ENCODE measurements at regions not wholly inside any gene's neighbourhood (a gene's known extent, or its start where the extent isn't known, plus 50 kb on each side); places are given as distances from the start of the nearest gene placed in this dataset.

- H3K36me3 ChIP-seq (ENCODE audit: control insufficient read depth in 2 of 2, insufficient read depth in 2 of 2, low read length in 1 of 2), result no peaks in the 10 kb centered on the region
- no peaks in the 10 kb centered on the region for H3K27me3 ChIP-seq (replicated peaks in 1 of 2; ENCODE audit: control insufficient read depth in 2 of 2, insufficient read depth in 2 of 2, low read length in 1 of 2)
- ATAC-seq (no peak), FAIRE-seq (no peak), DNase-seq (ENCODE audit: low read depth, low spot score) (no peak)
- H3K27ac ChIP-seq (ENCODE audit: control insufficient read depth, insufficient read depth), result no peak overlapping the region
- RAD21 ChIA-PET (ENCODE audit: unreplicated experiment), result no interaction called here
- H3K4me3 ChIP-seq, result no peak overlapping the region
- in situ Hi-C loops (cut with MboI) (no loop called here), intact Hi-C loops (cut with micrococcal nuclease; ENCODE audit: unreplicated experiment) (no loop called here)
- BruUV-seq (replicated peaks), result no TSS peak
- H3K9me3 ChIP-seq (replicated peaks; ENCODE audit: control insufficient read depth, insufficient read depth, low read length), result no peaks in the 10 kb centered on the region
- no peaks in the 10 kb centered on the region for H4K20me1 ChIP-seq (ENCODE audit: control insufficient read depth, insufficient read depth)
- SMC1A ChIA-PET (ENCODE audit: uncharacterized antibody, unreplicated experiment), result interaction anchor here (0.7 to 1.3 kb wide), 3 partner anchors 10 to 709 kb away, joined by 3 to 4 read pairs (median 3); no protein-coding TSS in a partner anchor
- TF ChIP-seq ZNF217 (IDR thresholded peaks at IDR 0.05), result no peak
- TF ChIP-seq, protein P1, sequence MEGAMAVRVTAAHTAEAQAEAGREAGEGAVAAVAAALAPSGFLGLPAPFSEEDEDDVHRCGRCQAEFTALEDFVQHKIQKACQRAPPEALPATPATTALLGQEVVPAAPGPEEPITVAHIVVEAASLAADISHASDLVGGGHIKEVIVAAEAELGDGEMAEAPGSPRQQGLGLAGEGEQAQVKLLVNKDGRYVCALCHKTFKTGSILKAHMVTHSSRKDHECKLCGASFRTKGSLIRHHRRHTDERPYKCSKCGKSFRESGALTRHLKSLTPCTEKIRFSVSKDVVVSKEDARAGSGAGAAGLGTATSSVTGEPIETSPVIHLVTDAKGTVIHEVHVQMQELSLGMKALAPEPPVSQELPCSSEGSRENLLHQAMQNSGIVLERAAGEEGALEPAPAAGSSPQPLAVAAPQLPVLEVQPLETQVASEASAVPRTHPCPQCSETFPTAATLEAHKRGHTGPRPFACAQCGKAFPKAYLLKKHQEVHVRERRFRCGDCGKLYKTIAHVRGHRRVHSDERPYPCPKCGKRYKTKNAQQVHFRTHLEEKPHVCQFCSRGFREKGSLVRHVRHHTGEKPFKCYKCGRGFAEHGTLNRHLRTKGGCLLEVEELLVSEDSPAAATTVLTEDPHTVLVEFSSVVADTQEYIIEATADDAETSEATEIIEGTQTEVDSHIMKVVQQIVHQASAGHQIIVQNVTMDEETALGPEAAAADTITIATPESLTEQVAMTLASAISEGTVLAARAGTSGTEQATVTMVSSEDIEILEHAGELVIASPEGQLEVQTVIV (IDR thresholded peaks at IDR 0.05; ENCODE audit: borderline replicate concordance, partially characterized antibody), result no peak
- TF ChIP-seq, protein P2, sequence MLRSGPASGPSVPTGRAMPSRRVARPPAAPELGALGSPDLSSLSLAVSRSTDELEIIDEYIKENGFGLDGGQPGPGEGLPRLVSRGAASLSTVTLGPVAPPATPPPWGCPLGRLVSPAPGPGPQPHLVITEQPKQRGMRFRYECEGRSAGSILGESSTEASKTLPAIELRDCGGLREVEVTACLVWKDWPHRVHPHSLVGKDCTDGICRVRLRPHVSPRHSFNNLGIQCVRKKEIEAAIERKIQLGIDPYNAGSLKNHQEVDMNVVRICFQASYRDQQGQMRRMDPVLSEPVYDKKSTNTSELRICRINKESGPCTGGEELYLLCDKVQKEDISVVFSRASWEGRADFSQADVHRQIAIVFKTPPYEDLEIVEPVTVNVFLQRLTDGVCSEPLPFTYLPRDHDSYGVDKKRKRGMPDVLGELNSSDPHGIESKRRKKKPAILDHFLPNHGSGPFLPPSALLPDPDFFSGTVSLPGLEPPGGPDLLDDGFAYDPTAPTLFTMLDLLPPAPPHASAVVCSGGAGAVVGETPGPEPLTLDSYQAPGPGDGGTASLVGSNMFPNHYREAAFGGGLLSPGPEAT (IDR thresholded peaks at IDR 0.05; ENCODE audit: low read depth), result no peak
- no peak for TF ChIP-seq NR2C1 (IDR thresholded peaks at IDR 0.05)
- TF ChIP-seq, protein P3, sequence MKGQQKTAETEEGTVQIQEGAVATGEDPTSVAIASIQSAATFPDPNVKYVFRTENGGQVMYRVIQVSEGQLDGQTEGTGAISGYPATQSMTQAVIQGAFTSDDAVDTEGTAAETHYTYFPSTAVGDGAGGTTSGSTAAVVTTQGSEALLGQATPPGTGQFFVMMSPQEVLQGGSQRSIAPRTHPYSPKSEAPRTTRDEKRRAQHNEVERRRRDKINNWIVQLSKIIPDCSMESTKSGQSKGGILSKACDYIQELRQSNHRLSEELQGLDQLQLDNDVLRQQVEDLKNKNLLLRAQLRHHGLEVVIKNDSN (IDR thresholded peaks at IDR 0.05; ENCODE audit: borderline replicate concordance, extremely low read length, insufficient read depth, low read depth, low read length), result no peak
- TF ChIP-seq, protein P4, sequence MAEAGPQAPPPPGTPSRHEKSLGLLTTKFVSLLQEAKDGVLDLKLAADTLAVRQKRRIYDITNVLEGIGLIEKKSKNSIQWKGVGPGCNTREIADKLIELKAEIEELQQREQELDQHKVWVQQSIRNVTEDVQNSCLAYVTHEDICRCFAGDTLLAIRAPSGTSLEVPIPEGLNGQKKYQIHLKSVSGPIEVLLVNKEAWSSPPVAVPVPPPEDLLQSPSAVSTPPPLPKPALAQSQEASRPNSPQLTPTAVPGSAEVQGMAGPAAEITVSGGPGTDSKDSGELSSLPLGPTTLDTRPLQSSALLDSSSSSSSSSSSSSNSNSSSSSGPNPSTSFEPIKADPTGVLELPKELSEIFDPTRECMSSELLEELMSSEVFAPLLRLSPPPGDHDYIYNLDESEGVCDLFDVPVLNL (IDR thresholded peaks at IDR 0.05; ENCODE audit: low read depth, low read length), result no peak
- no peak overlapping the region for H3K9ac ChIP-seq (ENCODE audit: control insufficient read depth, insufficient read depth, low read length)
- H2AFZ ChIP-seq (ENCODE audit: control insufficient read depth, low read depth, low read length), result no peak overlapping the region
- no peak overlapping the region for H3K4me2 ChIP-seq (ENCODE audit: control insufficient read depth, insufficient read depth)
- CTCF ChIA-PET, result no interaction called here
- POLR2A ChIA-PET, result no interaction called here
- WGBS (ENCODE audit: insufficient coverage, insufficient replicate concordance, low lambda C conversion rate, missing lambda C conversion rate), result 47% methylated on average over 2 of the region's 2 CpGs
- no peaks in the 10 kb centered on the region for H3K79me2 ChIP-seq (ENCODE audit: control insufficient read depth, insufficient read depth, low read length)
- H3K4me1 ChIP-seq (ENCODE audit: control insufficient read depth, insufficient read depth, low read length), result no peaks in the 10 kb centered on the region
Measured at GRCh38 chr18:38867680-38868079, 1302.1 kb upstream of the CELF4 start.

Measured in GM12878 (cell line).